Thoracic aorta (tissue), 2 donors: ENCODE measurements at regions not wholly inside any gene's neighbourhood (a gene's known extent, or its start where the extent isn't known, plus 50 kb on each side); places are given as distances from the start of the nearest gene placed in this dataset.

Experiments
- ATAC-seq: fragments of 150-250 bp; one replicate; pipeline ENCODE4 v1.8.0; 2017; ENCODE audit warnings: low read depth; ENCODE audit not compliant: insufficient number of reproducible peaks, low FRiP score
- DNase-seq: peaks from one replicate; pipeline ENCODE4 v3.0.0-alpha.2; 2020; ENCODE audit warnings: low spot score
- H3K27ac ChIP-seq, 2 donors: fragments of 200-600 bp; sonication (generic); 1 replicate in 1 of 2; 2 replicates in 1 of 2; pipeline ENCODE4 v1.5.1; 2016; ENCODE audit warnings: mild to moderate bottlenecking in 2 of 2, moderate library complexity in 2 of 2
- H3K27me3 ChIP-seq: fragments of 200-600 bp; sonication (generic); replicated peaks from 2 replicates; pipeline ENCODE4 v1.6.0; 2016; ENCODE audit warnings: mild to moderate bottlenecking; ENCODE audit not compliant: insufficient read depth
- H3K36me3 ChIP-seq: fragments of 200-600 bp; sonication (generic); one replicate; pipeline ENCODE4 v1.5.1; 2016
- H3K4me1 ChIP-seq, 2 donors: fragments of 200-600 bp; sonication (generic); 1 replicate in 1 of 2; 2 replicates in 1 of 2; pipeline versions ENCODE4 v1.5.1 to v1.6.0; 2016; ENCODE audit warnings: low read depth in 2 of 2, mild to moderate bottlenecking in 1 of 2; ENCODE audit not compliant: control insufficient read depth in 1 of 2
- H3K4me3 ChIP-seq: fragments of 200-600 bp; sonication (generic); 2 replicates; pipeline ENCODE4 v1.5.1; 2016; ENCODE audit warnings: mild to moderate bottlenecking
- H3K9me3 ChIP-seq: fragments of 200-600 bp; sonication (generic); 2 replicates; pipeline ENCODE4 v1.5.1; 2016
- TF ChIP-seq, protein P1 (sequence below): fragments of 200-600 bp; sonication (generic); IDR thresholded peaks from one replicate; pipeline ENCODE4 v1.5.1; 2019; ENCODE audit warnings: antibody characterized with exemption

GRCh38 chr11:80466570-80466969, 1025.7 kb upstream of the TENM4 start:
- Histone ChIP-seq H3K27ac (no peak overlapping the region), H3K4me1 (no peaks in the 10 kb centered on the region), H3K36me3 (no peaks in the 10 kb centered on the region), H3K9me3 (no peaks in the 10 kb centered on the region), H3K4me3 (no peak overlapping the region), H3K27me3 (no peaks in the 10 kb centered on the region)
- ATAC-seq (no peak), DNase-seq (no peak)
- TF ChIP-seq, protein P1, sequence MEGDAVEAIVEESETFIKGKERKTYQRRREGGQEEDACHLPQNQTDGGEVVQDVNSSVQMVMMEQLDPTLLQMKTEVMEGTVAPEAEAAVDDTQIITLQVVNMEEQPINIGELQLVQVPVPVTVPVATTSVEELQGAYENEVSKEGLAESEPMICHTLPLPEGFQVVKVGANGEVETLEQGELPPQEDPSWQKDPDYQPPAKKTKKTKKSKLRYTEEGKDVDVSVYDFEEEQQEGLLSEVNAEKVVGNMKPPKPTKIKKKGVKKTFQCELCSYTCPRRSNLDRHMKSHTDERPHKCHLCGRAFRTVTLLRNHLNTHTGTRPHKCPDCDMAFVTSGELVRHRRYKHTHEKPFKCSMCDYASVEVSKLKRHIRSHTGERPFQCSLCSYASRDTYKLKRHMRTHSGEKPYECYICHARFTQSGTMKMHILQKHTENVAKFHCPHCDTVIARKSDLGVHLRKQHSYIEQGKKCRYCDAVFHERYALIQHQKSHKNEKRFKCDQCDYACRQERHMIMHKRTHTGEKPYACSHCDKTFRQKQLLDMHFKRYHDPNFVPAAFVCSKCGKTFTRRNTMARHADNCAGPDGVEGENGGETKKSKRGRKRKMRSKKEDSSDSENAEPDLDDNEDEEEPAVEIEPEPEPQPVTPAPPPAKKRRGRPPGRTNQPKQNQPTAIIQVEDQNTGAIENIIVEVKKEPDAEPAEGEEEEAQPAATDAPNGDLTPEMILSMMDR: no peak

GRCh38 chr11:80462211-80462610, 1021.4 kb upstream of the TENM4 start:
- no peaks in the 10 kb centered on the region for H3K4me1 ChIP-seq
- H3K27ac ChIP-seq: no peak overlapping the region
- H3K27me3 ChIP-seq: no peaks in the 10 kb centered on the region
- no peak for ATAC-seq
- H3K4me3 ChIP-seq: no peak overlapping the region
- no peak for DNase-seq
- TF ChIP-seq, protein P1: no peak
- H3K36me3 ChIP-seq: no peaks in the 10 kb centered on the region
- no peaks in the 10 kb centered on the region for H3K9me3 ChIP-seq

GRCh38 chr11:80458376-80458775, 1017.5 kb upstream of the TENM4 start:
- DNase-seq (no peak), ATAC-seq (no peak)
- Histone ChIP-seq H3K36me3 (no peaks in the 10 kb centered on the region), H3K27ac (no peak overlapping the region), H3K4me1 (no peaks in the 10 kb centered on the region), H3K4me3 (no peak overlapping the region), H3K27me3 (no peaks in the 10 kb centered on the region), H3K9me3 (no peaks in the 10 kb centered on the region)
- TF ChIP-seq, protein P1: no peak

GRCh38 chr11:80457823-80458222, 1017.0 kb upstream of the TENM4 start:
- Histone ChIP-seq H3K9me3 (no peaks in the 10 kb centered on the region), H3K36me3 (no peaks in the 10 kb centered on the region), H3K4me3 (no peak overlapping the region), H3K4me1 (no peaks in the 10 kb centered on the region), H3K27ac (no peak overlapping the region), H3K27me3 (no peaks in the 10 kb centered on the region)
- no peak for DNase-seq
- TF ChIP-seq, protein P1: no peak
- ATAC-seq: no peak

DNA sequence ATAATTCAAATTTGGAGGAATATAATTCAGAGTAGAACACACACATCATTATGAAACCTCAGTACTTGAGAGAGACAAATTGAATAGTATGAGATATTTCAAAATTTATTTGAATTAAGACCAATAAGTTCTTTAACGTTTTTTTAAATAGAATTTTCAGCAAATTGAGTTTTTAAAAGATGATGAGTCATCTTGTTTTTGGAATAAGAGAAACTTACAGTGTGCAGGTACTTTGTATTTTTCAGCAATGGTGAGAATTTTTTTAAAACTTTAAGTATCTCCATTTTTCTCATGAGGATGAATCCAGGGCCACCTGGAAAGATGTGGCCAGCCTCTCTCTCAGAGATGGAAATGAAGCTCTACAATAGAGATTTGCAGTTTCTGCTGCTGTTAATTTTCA, 1015.0 kb upstream of the TENM4 start:
- TF ChIP-seq, protein P1: no peak
- DNase-seq: no peak
- H3K36me3 ChIP-seq: no peaks in the 10 kb centered on the region
- no peak overlapping the region for H3K27ac ChIP-seq
- H3K4me3 ChIP-seq: no peak overlapping the region
- H3K4me1 ChIP-seq: no peaks in the 10 kb centered on the region
- H3K9me3 ChIP-seq: no peaks in the 10 kb centered on the region
- no peaks in the 10 kb centered on the region for H3K27me3 ChIP-seq
- ATAC-seq: no peak
